ENCODE measurements at regions not wholly inside any gene's neighbourhood (a gene's known extent, or its start where the extent isn't known, plus 50 kb on each side); places are given as distances from the start of the nearest gene placed in this dataset.

- TF ChIP-seq POLR2A (IDR thresholded peaks at IDR 0.05; ENCODE audit: low read length) (no peak), GATA1 (IDR thresholded peaks at IDR 0.05; ENCODE audit: low read depth, low read length) (no peak)
These were observed 437.4 kb upstream of the SALL3 start for GRCh38 chr18:78542204-78542603.

Measured in erythroblast (primary cell).